Mononuclear cell (primary cell): ENCODE measurements at regions not wholly inside any gene's neighbourhood (a gene's known extent, or its start where the extent isn't known, plus 50 kb on each side); places are given as distances from the start of the nearest gene placed in this dataset.

Experiments
- H3K27me3 ChIP-seq: 2 replicates; pipeline ENCODE4 v1.6.0; 2011; ENCODE audit warnings: low read length, control low read depth; ENCODE audit not compliant: insufficient read depth
- H3K4me1 ChIP-seq: 2 replicates; pipeline ENCODE4 v1.5.1; 2011; ENCODE audit warnings: mild to moderate bottlenecking, low read length, control low read depth; ENCODE audit not compliant: insufficient read depth
- H3K4me3 ChIP-seq: 2 replicates; pipeline ENCODE4 v1.5.1; 2011; ENCODE audit warnings: mild to moderate bottlenecking, low read length, moderate library complexity
- H3K9me3 ChIP-seq: 2 replicates; pipeline ENCODE4 v1.5.1; 2011; ENCODE audit warnings: low read depth, mild to moderate bottlenecking, control low read depth, low read length

DNA sequence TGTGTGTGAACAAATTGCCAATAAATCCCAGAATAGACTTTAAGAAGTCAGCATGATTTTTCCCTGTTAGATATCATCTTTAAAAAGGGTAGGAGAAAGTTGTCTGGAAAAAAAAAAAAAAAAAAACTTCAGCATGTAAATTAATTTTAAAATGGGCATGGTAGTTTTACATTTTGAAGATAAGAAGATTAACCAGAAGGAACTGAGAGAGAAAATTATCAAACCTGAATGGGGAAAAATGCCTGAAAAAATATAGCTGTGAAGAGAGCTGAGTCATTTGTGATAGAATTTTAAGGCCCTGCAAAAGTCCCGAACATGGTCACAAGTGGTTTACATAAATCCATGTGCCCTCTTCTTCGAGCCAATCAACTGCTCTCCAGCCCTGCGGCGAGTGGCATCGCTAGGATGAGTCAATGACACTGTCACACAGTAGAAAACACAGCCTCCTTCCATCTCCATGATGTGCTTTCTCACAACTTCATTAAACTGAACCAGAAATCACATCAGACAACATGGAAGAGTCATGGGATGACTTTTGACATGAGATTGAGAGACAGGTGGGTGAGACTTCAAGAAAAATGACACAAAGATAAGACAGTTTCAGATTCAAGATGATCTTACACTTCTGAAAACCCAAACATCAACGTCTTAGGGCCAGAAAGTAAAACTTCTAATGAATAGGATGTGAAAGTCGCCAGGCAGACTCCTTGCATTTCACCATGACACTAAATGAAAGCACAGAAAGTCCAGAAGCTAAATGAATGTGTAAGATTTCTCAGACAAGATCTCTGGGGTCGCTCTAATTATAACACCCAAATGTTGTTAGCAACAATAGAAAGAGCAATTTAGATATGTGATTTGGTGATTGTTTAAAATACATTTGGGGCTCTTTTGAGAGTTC, 273.0 kb upstream of the ID2 start:
- peaks cover 31% of the 10 kb centered on the region for H3K4me1 ChIP-seq
- H3K4me3 ChIP-seq, result no peak overlapping the region
- H3K27me3 ChIP-seq, result no peaks in the 10 kb centered on the region
- H3K9me3 ChIP-seq, result no peaks in the 10 kb centered on the region

DNA sequence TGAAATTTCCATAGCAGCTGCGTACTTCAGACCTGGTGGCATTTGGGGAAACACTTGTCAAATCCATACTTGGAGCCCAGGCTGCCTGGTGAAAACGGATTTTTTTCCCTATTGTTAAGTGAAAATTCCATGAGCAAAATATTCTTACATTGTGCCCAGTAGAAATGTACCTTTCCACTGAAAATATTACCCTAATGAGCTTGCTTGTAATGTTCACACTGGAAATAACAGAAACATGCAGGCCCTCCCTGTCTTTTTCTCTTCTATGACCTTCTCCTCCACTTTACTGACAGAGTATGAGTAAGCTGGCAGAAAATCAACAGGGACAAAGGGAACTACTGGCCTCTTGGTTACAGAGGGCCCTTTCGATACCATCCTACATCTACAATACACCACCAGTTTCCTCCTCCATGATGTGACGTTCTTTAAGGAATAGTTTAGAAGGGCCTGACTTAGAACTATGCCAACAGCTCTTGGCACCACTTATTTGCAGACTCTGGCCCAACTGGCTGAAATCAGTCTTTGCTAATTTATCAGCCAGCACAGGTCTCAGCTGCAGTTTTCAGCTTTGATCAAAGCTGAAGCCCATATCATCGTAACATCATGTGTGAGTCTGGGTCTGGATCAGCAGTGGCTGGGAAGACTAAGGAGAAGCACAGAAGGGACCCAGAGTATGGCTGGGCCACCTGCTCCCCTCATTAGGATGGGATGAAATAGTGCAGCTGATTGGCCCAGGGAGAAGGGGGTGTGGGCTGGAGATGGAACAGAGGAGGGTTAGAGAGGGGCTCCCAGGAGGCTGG, 272.2 kb upstream of the ID2 start:
- H3K27me3 ChIP-seq, result no peaks in the 10 kb centered on the region
- H3K4me1 ChIP-seq, result peaks cover 40% of the 10 kb centered on the region
- no peaks in the 10 kb centered on the region for H3K9me3 ChIP-seq
- H3K4me3 ChIP-seq, result no peak overlapping the region

DNA sequence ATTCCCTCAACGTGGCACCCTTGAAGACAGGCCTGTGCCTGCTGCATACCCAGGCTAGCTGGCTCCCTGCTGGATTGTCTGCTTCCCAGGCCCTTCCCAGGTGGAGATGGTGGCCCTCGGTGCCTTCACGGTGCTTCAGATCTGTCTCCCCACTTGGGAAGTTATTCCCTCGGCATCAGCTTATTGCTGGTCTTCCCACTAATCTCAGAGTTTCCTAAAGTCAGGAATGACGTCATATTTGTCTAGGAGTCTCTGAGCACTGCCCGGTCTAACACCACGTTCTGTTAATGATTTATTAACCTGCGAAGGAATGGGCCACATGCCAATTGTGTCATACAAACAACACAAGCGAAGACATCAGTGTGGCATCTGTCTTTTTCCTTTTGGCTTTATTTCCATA, 269.8 kb upstream of the ID2 start:
- H3K4me1 ChIP-seq, result peaks cover 58% of the 10 kb centered on the region

DNA sequence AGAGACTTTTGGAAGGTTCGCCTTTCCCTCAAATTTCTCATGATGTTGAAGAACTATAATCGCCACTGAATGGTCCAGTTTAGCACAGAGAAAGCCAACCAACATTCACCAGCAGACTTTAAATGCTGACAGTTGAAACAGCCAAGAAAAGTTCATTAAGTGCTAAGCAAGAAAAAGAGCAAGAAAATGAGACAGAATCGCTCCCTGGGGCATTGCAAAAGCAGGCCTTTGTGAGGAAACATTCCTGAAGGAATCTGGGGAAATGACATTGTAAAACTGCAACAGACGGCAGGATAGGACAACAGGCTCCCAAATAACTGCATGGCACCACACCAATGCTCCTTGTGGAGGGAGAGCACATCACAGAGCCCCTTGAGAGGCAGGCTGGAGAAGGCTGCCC, 269.3 kb upstream of the ID2 start:
- Histone ChIP-seq H3K4me3 (no peak overlapping the region), H3K9me3 (no peaks in the 10 kb centered on the region), H3K27me3 (no peaks in the 10 kb centered on the region), H3K4me1 (peaks cover 58% of the 10 kb centered on the region)

More for the DNA sequence above, 269.8 kb upstream of the ID2 start:
- H3K27me3 ChIP-seq, result no peaks in the 10 kb centered on the region
- no peaks in the 10 kb centered on the region for H3K9me3 ChIP-seq
- H3K4me3 ChIP-seq, result no peak overlapping the region

DNA sequence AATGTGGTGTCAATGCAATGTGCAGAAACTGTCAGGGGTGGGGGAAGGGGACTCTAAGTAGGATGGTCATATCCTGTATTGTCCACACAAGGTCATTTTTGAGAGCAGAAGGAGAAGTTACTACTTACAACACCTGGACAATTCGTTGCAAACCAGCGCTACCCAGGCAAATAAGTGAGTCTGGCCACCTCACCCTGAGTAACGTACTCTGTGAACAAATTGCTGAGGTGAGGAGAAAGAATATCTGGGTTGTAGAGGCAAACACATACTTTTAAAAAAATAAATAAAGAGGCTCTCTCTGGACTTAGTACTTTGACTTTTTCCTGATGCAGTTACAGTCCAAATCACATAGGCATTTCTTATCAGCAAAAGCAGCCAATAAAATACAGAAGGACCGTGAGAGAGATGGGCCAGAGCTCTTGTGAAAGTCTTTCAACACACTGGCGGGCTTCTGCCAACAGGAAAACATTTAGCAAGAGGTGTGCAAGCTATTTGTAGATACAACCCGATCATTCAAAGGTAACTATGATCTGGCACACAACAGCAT, 268.2 kb upstream of the ID2 start:
- Histone ChIP-seq H3K4me1 (peaks cover 57% of the 10 kb centered on the region), H3K4me3 (no peak overlapping the region), H3K9me3 (no peaks in the 10 kb centered on the region), H3K27me3 (no peaks in the 10 kb centered on the region)

DNA sequence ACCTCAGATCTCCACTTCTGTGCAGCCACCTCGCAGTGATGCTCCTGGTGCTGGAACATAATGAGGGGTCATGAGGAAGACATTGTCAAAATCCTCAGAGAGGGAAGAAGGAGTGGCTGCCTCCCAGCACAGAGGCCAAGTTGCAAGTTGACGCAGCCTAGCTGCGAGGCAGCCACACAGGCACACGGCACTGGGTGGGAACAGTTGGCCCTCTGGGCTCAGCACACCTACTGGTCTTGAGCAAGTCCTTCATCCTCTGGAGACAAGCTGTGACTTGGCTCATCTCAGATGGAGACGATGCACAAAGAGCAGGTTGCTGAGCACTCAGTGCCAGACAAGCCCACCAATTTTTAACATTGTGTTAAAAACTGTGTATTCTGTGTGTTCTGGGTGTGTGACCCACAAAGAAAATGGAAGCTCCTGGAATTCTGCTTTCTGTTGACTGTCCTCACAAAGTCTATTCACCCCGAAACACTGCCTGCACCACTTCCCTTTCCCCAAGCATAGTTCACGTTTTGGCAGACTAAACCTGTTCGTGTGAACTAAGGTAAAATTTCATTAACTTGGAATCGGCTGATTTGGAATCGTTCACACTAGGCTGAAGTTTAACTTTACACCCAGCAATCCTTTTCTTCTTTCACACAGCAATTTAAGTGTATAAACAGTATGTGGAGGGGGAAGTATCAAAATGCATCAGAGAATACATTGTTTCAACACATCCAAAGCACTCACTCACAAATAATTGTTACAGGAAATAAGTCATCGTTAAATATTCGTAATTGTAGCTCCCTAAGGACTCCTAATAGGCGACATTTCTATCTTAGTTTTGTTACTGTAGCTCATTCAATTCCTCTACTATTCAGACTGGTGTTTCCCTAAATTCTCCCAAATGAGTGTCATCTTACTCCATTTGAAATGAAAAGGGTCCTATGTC, 266.6 kb upstream of the ID2 start:
- peaks cover 50% of the 10 kb centered on the region for H3K4me1 ChIP-seq
- no peaks in the 10 kb centered on the region for H3K9me3 ChIP-seq

DNA sequence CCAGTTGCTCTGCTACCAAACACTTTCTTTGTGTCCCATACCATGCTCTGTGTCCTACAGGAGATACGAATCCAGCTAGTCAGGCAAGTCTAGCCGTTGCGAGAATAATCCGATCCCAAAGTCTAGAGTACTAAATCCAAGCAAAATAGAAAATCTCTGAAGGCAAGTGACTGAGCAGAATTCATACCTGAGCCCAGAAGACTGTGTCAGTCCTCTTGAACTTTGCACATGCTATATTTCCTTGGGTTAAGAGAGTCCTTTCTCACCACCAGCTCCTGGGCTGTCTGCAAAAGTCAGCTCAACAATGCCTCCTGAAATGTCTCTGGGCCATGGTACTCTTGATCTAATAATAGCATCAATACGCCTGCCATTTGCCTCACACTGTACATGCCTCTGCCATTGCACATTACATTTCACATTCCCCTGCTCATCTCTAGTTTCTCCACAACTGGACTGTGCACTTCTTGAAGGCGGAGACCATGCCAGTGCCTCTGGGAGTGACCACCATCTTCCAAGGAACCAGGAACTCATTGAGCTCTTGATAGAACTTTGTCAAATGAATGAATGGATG, 265.8 kb upstream of the ID2 start:
- H3K27me3 ChIP-seq, result no peaks in the 10 kb centered on the region
- H3K9me3 ChIP-seq, result no peaks in the 10 kb centered on the region
- peaks cover 53% of the 10 kb centered on the region for H3K4me1 ChIP-seq
- no peak overlapping the region for H3K4me3 ChIP-seq

More for the DNA sequence above, 266.6 kb upstream of the ID2 start:
- no peak overlapping the region for H3K4me3 ChIP-seq
- no peaks in the 10 kb centered on the region for H3K27me3 ChIP-seq

DNA sequence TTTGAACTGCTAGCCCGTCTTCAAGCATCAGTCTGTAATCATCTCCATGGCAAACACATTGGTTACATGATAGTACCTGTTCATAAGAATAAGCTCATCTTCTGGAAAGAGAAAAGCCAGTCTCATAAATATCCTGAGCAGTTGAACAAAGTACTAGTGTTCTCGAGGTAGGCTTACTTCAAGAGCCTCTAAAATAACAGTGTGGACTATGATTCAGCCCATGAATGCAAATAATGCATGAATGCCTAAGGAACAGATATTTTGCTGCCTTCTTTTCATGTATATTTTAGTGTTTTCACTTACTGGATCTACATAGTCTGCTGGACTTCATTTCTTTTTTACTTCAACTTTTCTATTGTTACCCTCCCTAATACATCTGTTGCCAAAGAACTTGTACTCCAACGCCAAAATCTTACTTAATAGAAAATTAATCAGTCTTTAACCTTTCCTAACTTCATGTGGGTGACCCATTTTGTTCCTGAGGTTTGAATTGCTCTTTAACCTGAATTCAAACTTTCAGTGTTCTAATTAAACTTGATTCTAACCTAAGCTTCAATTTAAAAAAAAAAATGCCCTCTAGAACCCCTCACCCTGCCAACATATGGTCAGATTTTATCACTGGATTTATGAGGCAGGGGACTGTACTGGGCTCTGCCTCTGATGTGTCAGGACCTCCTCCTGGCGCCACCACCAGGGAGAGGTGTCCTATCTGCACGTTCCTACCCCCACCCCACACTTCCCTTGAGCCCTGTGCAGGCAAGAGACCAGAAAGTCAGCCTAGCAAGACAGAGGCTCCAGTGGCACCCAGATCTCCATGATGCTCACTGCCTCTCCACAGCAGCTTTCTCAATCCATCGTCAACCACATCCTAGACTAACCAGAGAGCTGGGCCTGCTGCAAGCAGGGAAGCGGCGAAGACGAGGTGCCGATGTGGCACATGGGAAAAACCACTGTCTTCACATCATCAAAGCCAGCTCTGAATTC, 264.7 kb upstream of the ID2 start:
- no peaks in the 10 kb centered on the region for H3K9me3 ChIP-seq
- H3K4me3 ChIP-seq, result no peak overlapping the region
- H3K4me1 ChIP-seq, result peaks cover 58% of the 10 kb centered on the region
- no peaks in the 10 kb centered on the region for H3K27me3 ChIP-seq

DNA sequence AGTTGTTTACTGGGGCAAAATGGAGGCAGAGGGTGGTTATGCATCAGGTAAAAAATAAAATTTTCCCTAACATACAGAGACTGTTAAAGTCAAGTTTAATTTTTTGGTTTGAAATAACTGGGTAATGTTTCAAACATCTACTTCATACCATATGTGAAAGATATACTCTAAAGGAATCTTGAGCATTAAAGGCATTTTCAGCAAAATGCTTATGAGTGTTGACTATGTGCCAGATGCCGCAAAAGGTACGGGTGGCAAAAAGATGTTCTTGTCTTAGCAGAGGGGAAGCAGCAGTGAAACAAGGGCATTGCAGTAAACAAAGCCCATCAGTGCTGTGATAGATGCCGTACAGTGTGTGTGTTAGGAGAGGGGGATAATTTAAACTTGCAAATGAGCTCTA, 263.1 kb upstream of the ID2 start:
- Histone ChIP-seq H3K4me1 (peaks cover 45% of the 10 kb centered on the region), H3K9me3 (no peaks in the 10 kb centered on the region), H3K4me3 (no peak overlapping the region), H3K27me3 (no peaks in the 10 kb centered on the region)

DNA sequence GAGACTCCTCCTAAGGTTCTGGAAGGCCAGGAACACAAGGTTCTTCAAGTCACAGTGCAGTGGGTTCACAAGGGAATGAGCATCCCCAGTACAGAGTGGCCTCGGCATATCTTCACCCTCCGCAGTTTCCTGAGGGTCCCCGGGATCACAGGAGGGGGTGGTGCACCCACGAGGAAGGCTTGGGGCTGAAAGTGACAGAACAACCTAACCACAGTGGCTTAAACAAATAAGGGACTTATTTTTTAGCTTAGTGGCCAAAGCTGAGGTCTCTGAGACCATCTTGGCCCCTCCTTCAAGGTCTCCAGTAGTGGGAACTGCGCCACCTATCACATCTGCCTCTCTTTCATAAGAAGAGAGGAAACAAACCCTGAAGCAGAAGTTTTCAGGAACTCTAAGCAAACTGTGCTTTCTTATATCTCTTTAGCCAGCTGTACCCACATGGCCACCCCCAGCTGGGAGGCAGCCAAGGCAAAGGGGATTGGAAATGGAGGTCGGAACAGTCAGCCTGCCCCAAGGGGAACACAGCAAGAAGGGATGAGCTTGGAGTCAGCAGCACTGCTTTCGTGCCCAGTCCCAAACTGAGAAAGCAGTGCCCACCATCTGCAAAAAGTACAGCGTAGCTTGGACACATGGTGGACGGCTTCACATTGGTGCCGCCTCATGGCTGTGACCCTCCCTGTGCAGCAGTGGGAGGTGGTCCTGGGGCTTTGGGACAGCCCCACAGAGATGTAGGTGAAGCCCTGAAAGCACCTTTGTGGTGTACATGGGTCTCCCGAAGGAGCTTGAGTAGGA, 260.0 kb upstream of the ID2 start:
- H3K4me3 ChIP-seq, result no peak overlapping the region

DNA sequence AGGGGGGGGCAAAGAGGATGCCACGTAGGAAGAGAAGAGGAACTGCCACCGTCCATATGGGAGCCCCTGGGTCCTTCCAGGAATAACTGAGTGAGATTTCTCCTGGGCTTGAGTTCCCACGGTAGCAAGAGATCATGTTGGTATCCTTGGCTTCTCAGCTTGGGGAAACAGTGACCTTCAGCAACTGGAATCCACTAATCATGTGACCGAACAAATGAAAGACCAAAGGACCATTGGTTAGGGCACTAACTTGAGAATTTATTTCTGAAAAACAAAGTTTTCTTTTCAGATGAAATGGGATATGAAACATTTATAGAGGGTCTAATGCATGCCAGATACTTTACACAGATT, 259.4 kb upstream of the ID2 start:
- Histone ChIP-seq H3K4me3 (no peak overlapping the region), H3K9me3 (no peaks in the 10 kb centered on the region), H3K4me1 (peaks cover 37% of the 10 kb centered on the region), H3K27me3 (no peaks in the 10 kb centered on the region)

More for the DNA sequence above, 260.0 kb upstream of the ID2 start:
- H3K9me3 ChIP-seq, result no peaks in the 10 kb centered on the region
- no peaks in the 10 kb centered on the region for H3K27me3 ChIP-seq
- H3K4me1 ChIP-seq, result peaks cover 36% of the 10 kb centered on the region

DNA sequence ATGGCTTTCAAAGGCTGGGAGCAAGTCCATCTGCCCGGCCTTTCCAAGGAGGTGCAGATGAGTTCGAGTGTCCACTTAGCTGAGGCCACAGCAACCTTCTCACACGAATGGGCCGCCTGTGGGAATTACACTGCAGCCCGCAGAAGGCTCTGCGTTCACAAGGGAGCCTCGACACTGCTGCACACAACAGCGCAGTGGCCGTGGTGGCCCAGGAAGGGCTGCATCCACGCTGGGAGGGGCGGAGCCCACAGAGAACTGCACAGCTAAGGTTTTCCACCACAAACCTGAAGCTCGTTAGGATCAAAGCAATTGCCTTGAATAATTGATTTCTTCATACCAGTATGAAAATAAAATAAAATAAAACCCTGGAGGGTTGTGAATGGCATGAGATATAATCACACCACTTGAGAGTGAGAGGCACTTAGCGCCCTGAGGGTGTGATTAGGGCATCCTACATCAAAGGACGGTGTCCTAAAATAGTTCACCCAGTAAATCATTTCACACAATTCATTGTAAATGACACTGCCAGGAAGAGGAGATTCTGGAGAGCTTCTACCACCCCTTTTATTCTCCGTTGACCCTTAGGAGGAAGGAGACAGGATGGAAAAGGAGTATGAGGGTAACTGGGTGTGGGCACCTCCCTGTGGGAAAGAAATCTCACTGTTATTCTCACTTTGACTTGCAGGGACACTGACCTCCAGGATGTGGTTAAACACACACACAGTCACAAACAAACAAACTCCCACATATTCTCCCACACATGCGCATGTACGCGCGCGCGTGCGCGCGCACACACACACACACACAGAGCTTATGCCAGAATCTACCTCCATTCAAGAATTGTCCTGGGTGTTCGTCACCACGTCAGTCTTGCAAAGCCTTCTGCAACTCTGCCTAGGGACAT, 256.6 kb upstream of the ID2 start:
- Histone ChIP-seq H3K4me3 (no peak overlapping the region), H3K9me3 (no peaks in the 10 kb centered on the region), H3K27me3 (no peaks in the 10 kb centered on the region), H3K4me1 (peaks cover 42% of the 10 kb centered on the region)
